GM19240 (cell line): ENCODE measurements at regions not wholly inside any gene's neighbourhood (a gene's known extent, or its start where the extent isn't known, plus 50 kb on each side); places are given as distances from the start of the nearest gene placed in this dataset.

ENCODE experiments used
- DNase-seq: peaks from one replicate; pipeline ENCODE4 v3.0.0; 2011; ENCODE audit warnings: low spot score; ENCODE audit not compliant: insufficient read length

DNA sequence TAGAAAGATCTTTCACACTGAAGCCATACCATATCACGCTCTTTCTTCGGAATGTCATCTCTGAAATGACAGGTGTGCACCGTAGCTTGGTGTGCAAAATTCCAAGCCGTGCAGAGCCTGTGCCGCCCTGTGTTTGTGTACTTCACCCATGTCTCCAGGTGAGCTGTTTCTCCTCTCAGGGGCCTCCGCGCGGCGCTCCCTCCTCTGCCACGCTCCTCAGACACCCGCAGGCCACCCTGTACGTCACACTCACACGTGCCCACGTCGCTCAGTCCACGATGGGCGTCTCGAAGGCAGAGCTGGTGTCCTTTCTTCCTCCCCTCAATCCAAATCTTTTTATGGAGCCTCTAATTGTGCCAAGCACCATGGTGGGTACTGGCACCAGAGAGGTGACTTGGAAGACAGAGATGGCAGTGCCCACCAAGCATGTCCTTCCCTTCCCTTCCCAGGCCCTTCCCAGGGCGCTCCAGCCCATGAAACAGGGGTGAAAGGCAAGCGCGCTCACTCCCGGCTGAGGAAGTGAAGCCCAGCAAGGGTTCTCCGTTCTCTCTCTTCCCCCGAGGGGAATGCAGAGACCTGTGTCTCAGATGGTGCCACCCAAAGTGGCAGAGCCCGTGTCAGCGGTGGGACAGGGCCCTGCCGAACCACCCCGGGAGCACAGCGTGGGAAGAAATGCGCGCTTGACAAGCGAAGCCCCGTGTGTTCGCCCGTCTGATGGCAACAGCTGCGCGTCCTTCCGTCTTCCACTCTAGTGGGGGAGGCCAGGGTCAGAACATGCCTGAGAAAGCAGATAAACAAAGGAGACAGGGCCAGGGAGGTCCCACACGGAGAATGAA lies 292.5 kb upstream of the SHH start:
- DNase-seq: no peak

DNA sequence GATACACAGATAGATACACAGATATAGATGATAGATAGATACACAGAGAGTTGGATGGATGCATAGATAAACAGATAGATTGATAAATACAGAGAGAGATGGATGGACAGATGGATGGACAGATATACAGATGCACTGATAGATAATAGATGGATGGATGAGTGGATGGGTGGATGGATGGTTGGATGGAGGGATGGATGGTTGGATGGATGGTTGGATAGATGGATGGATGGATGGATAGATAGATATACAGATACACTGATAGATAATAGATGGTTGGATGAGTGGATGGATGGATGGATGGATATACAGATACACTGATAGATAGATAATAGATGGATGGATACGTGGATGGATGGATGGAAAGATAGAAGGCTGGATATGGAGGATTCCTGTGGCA lies 290.0 kb upstream of the SHH start:
- no peak for DNase-seq

DNA sequence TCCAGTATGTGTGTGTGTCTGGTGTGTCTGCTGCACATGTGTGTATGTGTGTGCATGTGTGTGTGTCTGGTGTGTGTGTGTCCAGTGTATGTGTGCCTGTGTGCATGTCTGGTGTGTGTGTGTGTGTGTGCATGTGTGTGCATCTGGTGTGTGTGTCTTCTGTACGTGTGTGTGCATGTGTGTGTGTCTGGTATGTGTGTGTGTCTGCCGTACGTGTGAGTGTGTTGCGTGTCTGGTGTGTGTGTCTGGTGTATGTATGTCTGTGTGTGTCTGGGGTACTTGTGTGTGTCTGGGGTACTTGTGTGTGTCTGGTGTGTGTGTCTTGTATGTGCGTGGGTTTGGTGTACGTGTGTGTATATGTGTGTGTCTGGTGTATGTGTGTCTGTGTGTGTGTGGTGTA lies 289.1 kb upstream of the SHH start:
- DNase-seq: no peak

DNA sequence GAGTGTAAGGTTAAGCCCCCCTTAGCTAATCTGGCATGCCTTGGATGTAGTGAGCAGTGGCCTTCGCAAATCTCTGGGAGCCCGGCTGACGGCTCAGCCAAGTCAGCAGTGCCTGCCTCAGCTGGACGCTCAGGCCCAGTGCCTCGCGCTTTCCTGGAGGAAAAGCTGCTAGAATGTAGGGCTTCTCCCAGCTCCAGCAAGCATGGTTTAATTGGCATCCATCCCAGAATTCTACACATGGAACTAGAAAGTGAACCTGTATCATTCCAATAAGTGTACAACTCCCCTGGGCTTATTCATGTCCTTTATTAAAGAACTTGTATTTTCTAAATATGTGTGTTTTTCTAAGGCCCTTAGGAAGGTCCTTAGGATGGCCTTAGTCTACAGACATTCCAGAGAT lies 287.8 kb upstream of the SHH start:
- DNase-seq: no peak

DNA sequence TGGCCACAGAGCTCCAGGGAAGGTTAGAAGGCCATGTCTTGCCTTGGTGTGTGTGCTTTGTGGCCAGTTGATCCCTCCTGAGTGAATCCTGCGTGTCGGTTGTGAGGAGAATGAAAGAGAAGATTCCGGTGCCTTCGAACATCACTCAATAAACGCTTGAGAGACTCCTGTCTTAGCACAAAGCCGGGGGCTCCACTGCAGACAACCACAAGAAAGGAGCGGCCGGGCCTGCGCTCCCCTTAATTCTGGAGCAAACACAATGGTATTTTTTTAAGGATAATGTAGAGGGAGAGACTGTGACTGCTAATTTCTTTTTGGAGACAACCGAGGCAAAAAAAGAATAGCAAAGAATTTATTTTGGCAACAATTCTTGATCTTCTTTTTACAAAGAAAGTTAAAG lies 286.8 kb upstream of the SHH start:
- no peak for DNase-seq

DNA sequence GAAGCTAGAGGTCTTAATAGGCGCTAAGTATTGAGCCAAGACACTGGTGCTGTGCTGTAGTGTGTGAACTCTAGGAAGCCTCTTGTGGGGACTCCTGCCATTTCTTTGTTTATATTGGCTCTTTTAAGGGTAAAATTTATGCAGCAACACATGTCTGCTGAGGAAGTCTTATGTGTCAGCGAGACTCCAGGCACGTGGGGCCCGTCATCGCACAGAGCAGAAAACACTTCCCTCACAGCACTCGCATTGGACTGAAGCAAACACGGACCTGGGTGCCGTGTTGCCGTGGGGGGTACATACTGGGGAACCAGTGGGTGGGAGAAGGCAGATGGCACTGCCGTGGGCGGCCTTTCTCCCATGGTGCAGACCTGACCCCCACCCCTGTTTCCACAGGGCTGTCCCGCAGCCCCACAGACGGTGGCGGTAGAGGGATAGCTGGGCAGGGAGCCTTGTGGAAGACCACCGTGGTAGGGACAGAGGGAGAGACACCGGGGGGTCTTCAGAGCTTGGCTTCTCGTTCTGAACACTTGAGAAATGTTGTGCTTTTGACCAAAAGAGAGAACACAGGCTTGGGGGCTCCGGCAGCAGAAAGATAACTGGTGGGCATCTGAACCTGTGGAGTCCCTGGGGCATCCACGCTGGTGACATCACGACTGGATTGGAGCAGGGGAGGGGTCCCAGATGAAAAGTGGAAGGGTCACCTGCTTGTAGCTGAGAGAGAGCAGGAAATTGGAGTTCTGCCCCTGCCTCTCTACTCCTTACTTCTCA lies 284.7 kb upstream of the SHH start:
- DNase-seq: no peak

DNA sequence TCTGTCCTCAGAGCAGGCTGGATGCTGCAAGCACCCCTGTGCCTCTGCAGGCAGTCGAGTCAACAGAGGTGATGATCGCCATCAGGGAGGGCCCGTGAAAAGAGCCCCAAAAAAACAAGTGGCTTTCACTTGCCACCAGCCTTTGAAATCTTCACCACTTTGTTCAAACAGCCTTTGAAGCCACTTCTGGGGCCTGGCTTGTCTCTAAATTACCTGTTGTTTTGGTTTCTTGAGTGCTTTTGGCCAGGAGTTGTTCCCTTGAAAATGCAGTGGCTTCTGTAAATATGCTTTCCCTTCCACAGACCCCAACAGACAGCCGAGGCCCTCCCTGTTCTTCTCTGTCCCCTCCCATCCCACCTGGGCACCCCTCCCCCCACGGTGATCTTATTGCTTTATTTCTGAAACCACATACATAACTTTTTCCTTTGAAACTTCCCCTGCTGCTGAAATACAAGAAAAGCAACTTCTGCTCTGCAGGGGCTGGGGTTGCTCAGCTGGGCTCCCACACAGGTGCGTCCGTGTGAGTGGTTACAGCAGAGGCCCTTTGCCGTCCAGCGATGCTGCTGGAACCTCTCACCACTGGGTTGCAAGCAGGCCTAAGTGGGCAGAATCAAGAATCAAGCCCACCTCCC lies 283.8 kb upstream of the SHH start:
- no peak for DNase-seq

DNA sequence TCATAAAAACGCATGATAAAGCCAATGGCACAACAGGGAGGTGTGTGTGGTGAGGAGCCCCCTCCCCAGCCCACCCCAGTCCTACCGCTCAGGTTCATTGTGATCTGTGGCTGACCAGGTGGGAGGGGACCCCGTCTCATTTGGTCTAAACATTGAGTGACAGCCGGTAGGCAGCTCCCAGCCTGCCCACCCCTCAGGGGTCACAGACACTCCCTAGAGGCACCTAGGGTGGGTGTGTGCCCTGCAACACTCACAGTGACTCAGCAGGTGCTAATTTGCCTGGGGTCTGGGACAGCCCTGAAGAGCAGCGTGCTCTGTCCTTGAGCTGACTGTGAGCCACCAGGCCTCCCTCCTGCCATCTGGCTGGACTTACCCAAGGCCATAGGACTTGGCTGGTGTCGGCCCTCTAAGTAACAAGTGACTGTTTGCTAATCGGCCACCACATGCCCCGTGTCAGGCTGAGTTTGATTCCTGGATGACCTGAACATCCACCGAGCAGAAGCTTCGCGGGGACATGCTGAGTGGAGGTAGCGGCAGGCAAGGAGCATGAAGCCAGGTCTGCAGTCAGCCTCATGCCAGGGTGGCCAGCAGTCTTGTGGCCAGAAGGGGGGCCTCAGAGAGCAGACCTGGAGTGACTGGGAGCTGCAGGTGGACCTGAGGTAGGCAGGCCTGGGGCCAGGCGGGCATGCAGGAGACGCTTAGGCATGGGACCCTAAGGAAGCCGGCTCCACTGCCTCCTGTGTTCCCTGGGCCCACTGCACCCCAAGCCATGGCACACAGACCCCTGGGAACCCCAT lies 282.3 kb upstream of the SHH start:
- no peak for DNase-seq

DNA sequence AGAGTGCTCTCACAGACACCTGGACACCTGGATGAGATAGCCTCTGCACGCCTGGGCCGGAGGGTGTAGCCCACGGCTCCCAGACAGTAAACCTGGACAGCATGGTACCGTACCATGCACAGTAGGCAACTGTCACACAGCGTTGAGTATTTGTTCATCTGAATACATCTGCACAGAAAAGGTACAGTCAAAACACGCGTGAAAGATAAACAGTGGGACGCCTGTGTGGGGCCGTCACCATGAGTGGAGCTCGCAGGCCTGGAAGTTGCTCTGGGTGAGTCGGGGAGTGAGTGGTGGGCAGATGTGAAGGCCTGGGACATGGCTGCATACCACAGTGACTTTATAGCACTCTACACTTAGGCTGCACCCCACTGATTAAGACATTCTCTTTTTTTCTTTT lies 280.0 kb upstream of the SHH start:
- DNase-seq: no peak

DNA sequence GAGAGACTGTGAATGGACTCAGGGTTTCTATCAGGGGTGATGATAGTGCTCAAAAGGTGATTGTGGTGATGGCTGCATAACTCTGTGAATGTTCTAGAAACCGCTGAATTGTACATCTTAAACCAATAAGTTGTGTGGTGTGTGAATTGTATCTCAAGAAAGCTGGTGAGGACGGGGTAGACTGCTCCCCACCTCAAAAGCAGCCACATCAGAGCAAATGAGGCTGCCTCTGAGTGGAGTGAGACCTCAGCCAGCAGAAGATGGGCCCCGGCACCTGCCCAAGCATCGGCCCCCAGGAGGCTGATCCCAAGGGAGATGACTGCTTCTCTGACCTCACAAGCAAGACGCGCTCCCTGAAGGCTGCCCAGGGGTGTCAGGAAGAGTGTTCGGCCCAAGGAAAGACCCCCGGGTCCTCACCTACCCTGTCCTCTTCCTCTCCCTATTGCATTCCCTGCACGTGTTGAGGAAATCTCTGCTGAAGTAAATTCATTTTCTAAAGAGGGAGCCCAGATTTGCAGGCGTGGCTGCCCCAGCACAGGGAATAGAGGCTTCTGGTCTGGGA lies 279.3 kb upstream of the SHH start:
- DNase-seq: no peak

DNA sequence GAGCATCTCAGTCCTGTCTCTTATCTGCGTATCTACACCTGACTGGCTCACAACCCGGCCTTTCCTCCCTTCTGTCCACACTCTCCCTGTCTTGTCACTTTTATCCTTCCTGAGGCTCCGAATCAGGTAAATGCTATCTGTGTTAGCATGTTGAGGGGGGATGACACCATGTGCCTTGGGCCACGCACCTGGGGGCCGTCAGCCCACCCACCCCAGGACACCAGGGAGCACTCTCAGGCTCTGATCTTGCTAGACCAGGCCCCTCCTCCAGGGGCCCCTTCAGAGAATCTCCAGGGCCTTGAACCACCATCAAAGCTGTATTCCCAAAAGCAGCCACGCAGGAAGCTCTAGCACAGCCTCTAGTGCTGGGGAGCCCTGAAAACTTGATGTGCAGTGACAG lies 278.7 kb upstream of the SHH start:
- DNase-seq: no peak

DNA sequence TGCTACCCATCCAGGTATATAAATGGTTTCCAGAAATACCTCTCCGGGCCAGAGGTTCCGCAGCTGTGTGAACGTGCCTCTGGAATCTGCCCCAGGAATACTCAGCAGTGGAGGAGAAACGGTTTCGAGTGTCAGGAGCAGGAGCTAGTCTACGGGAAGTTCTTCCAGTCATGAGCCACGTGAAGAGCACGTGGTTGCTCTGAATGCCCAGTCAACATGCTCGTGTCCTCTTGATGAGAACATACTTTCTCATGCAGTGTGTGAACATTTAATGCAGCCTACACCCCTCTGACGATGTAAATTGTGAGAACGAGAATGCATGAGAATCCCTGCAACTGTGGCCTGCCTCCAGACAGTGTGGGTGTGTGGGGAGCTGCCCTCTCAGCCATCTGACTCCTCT lies 277.0 kb upstream of the SHH start:
- no peak for DNase-seq

DNA sequence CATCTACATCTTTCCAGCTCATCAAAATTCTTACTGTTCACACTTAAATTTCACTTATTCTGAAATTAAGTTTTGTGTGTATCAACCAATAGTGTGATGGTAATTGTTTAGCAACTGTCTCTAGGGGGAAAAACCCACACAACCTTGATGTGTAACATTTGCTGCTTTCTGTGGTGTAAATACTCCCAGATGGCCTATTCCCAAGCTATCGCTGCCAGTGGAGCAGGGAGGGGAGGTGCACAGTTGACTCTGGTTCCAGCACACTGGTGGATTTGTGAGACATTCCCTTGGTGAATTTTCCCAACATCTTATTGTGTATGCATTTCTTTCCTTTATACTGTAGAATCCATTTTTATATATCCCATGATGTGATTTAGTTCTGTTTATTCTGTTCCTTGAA lies 275.9 kb upstream of the SHH start:
- DNase-seq: no peak

DNA sequence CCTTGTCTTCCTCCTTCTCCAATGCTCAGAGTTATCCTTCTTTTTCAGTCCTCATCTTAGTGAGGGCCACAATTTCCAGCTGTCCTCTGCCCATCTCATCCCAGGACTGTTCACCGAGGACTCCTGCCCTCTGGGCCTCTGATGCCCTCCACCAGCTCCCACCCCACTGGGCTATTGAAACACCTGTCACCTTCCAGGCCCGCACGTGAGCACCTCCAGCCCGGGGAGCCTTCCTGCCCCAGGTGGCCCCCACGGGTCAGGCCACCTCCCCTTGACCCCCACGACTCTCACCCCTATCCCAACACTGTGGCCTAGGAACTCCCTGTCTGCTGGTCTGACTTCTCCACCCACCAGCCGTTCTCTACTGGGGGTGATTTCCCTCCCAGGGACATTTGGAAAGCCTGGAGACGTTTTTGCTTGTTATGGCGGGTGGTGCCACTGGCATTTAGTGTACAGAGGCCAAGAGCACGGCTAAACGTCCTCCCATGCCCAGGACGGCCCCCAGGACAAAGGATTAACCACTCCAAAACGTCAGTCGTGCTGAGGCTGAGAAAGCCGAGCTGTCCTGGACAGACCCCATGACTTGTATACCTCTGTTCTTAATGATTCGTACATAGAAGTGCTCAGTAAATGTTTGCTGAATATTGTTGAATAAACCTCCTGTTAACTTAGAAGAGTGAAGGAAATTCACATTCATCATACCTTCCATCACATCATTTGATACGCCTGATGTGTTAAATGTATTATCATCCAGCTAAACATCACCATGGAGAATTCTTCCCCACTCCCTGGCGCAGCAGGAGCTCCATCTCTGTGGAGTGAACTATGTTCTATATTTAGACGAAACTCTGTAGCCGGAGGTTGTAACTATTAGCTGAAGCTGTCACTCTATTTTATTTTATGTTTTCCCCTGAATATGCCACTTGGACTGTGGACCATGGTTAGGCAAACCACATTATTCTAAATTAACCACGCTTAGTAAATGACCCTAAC lies 270.1 kb upstream of the SHH start:
- no peak for DNase-seq

DNA sequence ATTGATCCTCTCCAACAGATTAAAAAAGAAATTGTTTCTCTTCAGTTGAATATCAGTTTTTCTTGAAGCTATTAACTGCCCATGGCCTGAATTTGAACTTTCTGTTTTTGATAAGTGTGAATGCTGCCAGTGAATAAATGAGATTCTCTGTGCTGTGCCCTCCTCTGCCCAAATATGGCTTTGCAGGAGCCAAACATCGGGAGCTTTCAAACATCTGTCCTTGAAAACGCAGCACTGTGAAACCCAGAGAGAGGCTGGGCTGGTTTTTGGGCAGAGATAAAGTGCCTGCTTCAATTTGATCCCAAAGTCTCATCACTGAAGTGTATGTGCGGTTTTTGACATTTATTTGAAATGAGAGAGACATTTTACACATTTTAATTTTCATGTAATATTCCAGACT lies 268.3 kb upstream of the SHH start:
- DNase-seq: no peak

DNA sequence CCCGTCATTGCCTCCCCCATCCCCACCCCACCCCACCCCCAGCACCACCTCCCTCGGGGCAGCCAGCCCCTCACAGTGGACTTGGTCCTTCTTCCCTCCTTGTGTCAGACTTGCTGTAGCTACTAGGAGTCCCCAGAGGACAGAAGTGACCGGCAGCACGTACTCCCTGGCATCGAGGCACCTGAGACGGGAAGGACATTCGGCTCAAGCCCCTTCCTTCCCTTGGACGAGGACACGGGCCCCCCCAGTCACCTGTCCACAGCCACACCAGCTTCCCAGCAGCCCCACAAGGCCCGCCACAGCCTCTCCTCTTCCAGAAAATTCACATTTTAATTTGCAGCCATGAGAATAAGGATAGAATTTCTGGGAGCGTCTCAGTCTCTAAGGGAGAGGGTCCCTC lies 267.8 kb upstream of the SHH start:
- no peak for DNase-seq

DNA sequence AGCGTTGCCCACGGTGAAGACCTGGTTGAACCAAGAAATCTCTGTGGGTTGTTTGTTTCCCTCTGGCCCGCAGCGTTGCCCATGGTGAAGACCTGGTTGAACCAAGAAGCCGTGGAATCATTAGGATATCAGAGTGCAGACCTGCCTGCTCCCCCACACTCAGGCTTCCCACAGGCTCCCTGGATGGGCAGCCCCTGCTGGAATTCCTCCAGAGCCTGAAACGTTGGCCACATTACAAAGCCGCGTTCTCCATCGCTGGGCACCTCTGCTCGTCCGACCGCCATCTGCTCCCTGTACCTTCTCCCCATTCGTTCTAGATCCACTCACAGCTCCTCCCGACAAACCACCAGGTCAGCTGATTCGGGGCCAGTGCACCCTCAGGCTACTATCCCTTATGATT lies 266.9 kb upstream of the SHH start:
- DNase-seq: no peak

DNA sequence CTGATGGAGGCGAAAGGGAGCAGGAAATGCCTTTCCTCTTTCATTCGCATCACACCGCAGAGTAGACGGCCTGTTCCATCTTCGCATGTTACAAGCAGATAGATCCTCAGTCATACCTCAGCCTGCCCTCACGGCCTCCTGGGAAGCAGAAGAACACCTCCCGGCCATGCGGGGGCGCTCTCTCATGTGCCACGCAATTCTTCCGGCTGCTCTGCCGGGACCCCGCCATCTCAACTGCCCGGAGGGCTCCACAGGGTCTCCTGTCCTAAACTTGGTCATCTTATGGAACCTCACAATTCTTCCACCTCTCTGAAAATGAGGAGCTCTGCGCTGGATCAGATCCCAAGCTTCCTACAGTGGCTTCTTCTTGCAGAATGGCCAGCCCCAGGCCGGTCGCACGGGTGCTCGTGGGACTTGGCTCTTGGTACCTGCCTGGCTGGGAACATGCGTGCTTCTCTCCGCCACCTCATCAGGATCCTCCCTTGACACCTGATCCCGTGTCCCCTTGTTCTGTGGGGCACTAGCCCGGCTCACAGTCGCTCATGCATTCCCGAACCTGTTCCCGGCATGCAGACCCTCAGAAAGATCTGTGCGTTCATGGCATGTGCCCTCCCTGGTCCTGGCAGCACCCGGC lies 262.8 kb upstream of the SHH start:
- no peak for DNase-seq

DNA sequence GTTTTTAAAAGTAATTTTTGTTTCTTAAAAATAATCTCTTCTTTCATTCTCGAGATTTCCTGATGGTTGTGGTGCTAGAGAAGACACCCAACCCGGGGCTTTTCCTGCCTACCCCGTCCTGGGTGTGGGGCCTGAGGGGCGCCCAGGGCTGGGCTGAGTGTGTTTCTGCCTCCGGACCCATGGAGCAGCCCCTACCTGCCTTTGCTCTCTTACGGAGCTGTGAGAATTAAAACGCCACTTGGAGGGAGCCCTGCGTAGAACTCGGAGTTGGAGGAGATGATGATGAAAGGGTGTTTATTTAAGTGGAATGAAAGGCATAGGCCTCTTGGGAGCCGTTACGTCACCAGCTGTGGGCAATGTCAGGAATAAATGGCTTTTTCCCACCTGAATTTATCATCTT lies 261.8 kb upstream of the SHH start:
- no peak for DNase-seq
